H1 (cell line): ENCODE measurements at regions not wholly inside any gene's neighbourhood (a gene's known extent, or its start where the extent isn't known, plus 50 kb on each side); places are given as distances from the start of the nearest gene placed in this dataset.

Source experiments
- CTCF ChIA-PET: fragments of 300-600 bp; sonication (Branson Sonifier 250); formaldehyde crosslinking; loops from one replicate; lab custom pipeline; 2021; ENCODE audit not compliant: partially characterized antibody; lab: Charles Lee
- POLR2A ChIA-PET: fragments of 300-600 bp; sonication (Branson Sonifier 250); formaldehyde crosslinking; loops from one replicate; lab custom pipeline; 2021; ENCODE audit warnings: inconsistent platforms; ENCODE audit not compliant: partially characterized antibody; lab: Charles Lee
- DNase-seq, 2 experiments: peaks; one replicate each; pipeline versions ENCODE4 v3.0.0 to v3.0.0-alpha.2; 2010 to 2022; ENCODE audit warnings: low spot score in 2 of 2, low read depth in 1 of 2, mixed read lengths in 1 of 2
- FAIRE-seq: peaks from 2 replicates; lab custom pipeline; 2011; peaks lifted over from hg19 to GRCh38; lab: Jason Lieb, UNC
- H2AFZ ChIP-seq: 2 replicates; pipeline ENCODE4 v1.8.1; 2012; ENCODE audit warnings: low read length, inconsistent platforms
- H2AK5ac ChIP-seq: 2 replicates; pipeline ENCODE4 v1.6.1; 2013; ENCODE audit warnings: low read depth, low read length
- H2BK120ac ChIP-seq: replicated peaks from 2 replicates; pipeline ENCODE3; 2013; ENCODE audit warnings: low read depth, low read length, inconsistent platforms
- H2BK12ac ChIP-seq: 2 replicates; pipeline ENCODE4 v1.6.1; 2013; ENCODE audit warnings: low read depth, low read length
- H2BK15ac ChIP-seq: 2 replicates; pipeline ENCODE4 v1.6.1; 2013; ENCODE audit warnings: low read length
- H2BK20ac ChIP-seq: 2 replicates; pipeline ENCODE4 v1.6.1; 2013; ENCODE audit warnings: low read length
- H2BK5ac ChIP-seq: 2 replicates; pipeline ENCODE4 v1.6.1; 2013; ENCODE audit warnings: low read depth, low read length
- H3K14ac ChIP-seq: 2 replicates; pipeline ENCODE4 v1.6.1; 2013; ENCODE audit warnings: inconsistent platforms; ENCODE audit not compliant: insufficient read length
- H3K18ac ChIP-seq: 2 replicates; pipeline ENCODE4 v1.6.1; 2013; ENCODE audit warnings: low read length; ENCODE audit errors: extremely low read depth
- H3K23ac ChIP-seq: 2 replicates; pipeline ENCODE4 v1.6.1; 2013; ENCODE audit warnings: inconsistent platforms; ENCODE audit not compliant: insufficient read length
- H3K23me2 ChIP-seq: 2 replicates; pipeline ENCODE4 v1.6.1; 2013; ENCODE audit warnings: low read depth, low read length
- H3K27ac ChIP-seq: 2 replicates; pipeline ENCODE4 v1.6.1; 2011; ENCODE audit warnings: low read depth, low read length, inconsistent platforms
- H3K27me3 ChIP-seq, 4 experiments: replicated peaks in 1 of 4; 1 replicate in 1 of 4; 2 replicates in 3 of 4; pipeline versions ENCODE4 v1.6.1 to v1.8.1; 2011 to 2013; ENCODE audit warnings: low read length in 3 of 4, mild to moderate bottlenecking in 3 of 4, inconsistent platforms in 2 of 4, mixed read lengths in 2 of 4, moderate library complexity in 1 of 4; ENCODE audit not compliant: control insufficient read depth in 3 of 4, insufficient read depth in 3 of 4; ENCODE audit errors: extremely low read depth in 1 of 4
- H3K36me3 ChIP-seq, 4 experiments: 2 replicates each; pipeline versions ENCODE4 v1.6.1 to v1.8.1; 2011 to 2013; ENCODE audit warnings: mild to moderate bottlenecking in 4 of 4, low read length in 3 of 4, moderate library complexity in 2 of 4, control low read depth in 1 of 4, inconsistent platforms in 1 of 4; ENCODE audit not compliant: insufficient read depth in 4 of 4, control insufficient read depth in 2 of 4
- H3K4ac ChIP-seq: replicated peaks from 2 replicates; pipeline ENCODE3; 2013; ENCODE audit warnings: low read length, low read depth, mixed read lengths, inconsistent platforms; ENCODE audit not compliant: insufficient read length
- H3K4me1 ChIP-seq, 4 experiments: replicated peaks in 1 of 4; 1 replicate in 1 of 4; 2 replicates in 3 of 4; pipeline versions ENCODE4 v1.6.1 to v1.8.1; 2011 to 2013; ENCODE audit warnings: low read length in 3 of 4, inconsistent platforms in 2 of 4, mixed read lengths in 1 of 4; ENCODE audit not compliant: insufficient read depth in 4 of 4, control insufficient read depth in 3 of 4
- H3K4me2 ChIP-seq, 2 experiments: 2 replicates each; pipeline versions ENCODE4 v1.6.1 to v1.8.1; 2011 to 2013; ENCODE audit warnings: low read depth in 2 of 2, low read length in 2 of 2, control low read depth in 1 of 2, inconsistent platforms in 1 of 2, mild to moderate bottlenecking in 1 of 2; ENCODE audit not compliant: insufficient read depth in 1 of 2
- H3K4me3 ChIP-seq, 4 experiments: fragments of 200-600, 300-600 bp in 1 of 4; sonication (generic), shearing (Covaris generic), sonication (Bioruptor Twin) in 1 of 4; 2 replicates each; pipeline versions ENCODE4 v1.5.1 to v1.8.1; 2011 to 2016; ENCODE audit warnings: low read length in 4 of 4, low read depth in 3 of 4, control low read depth in 2 of 4, inconsistent platforms in 2 of 4, mild to moderate bottlenecking in 2 of 4, mixed read lengths in 1 of 4, moderate library complexity in 1 of 4; ENCODE audit not compliant: insufficient read depth in 2 of 4; ENCODE audit errors: extremely low read depth in 1 of 4
- H3K56ac ChIP-seq: replicated peaks from 2 replicates; pipeline ENCODE3; 2013; ENCODE audit warnings: low read depth, mild to moderate bottlenecking, mixed read lengths, low read length, inconsistent platforms; ENCODE audit not compliant: insufficient read length
- H3K79me1 ChIP-seq: 2 replicates; pipeline ENCODE4 v1.6.1; 2013; ENCODE audit warnings: low read depth, low read length, control low read depth
- H3K79me2 ChIP-seq, 2 experiments: 2 replicates each; pipeline versions ENCODE4 v1.6.1 to v1.8.1; 2012 to 2013; ENCODE audit warnings: low read length in 2 of 2, mild to moderate bottlenecking in 2 of 2, inconsistent platforms in 1 of 2; ENCODE audit not compliant: insufficient read depth in 2 of 2, control insufficient read depth in 1 of 2
- H3K9ac ChIP-seq, 4 experiments: replicated peaks in 1 of 4; 1 replicate in 1 of 4; 2 replicates in 3 of 4; pipeline versions ENCODE4 v1.6.1 to v1.8.1; 2011 to 2013; ENCODE audit warnings: low read depth in 3 of 4, low read length in 3 of 4, control low read depth in 2 of 4, mild to moderate bottlenecking in 2 of 4, moderate library complexity in 2 of 4, inconsistent platforms in 1 of 4; ENCODE audit errors: extremely low read depth in 1 of 4
- H3K9me3 ChIP-seq, 2 experiments: 2 replicates each; pipeline versions ENCODE4 v1.6.1 to v1.8.1; 2012 to 2013; ENCODE audit warnings: mild to moderate bottlenecking in 2 of 2, moderate library complexity in 2 of 2, control low read depth in 1 of 2, inconsistent platforms in 1 of 2, low read depth in 1 of 2, low read length in 1 of 2, mixed read lengths in 1 of 2; ENCODE audit not compliant: insufficient read depth in 2 of 2
- H4K20me1 ChIP-seq, 2 experiments: replicated peaks in 1 of 2; 2 replicates each; pipeline versions ENCODE3 to v1.8.1; 2011 to 2013; ENCODE audit warnings: inconsistent platforms in 2 of 2, low read length in 2 of 2, mild to moderate bottlenecking in 1 of 2; ENCODE audit not compliant: insufficient read depth in 2 of 2, control insufficient read depth in 1 of 2
- H4K5ac ChIP-seq: 2 replicates; pipeline ENCODE4 v1.6.1; 2013; ENCODE audit warnings: low read length, low read depth, mixed read lengths, inconsistent platforms; ENCODE audit not compliant: insufficient read length
- H4K8ac ChIP-seq: 2 replicates; pipeline ENCODE4 v1.8.0; 2013; ENCODE audit warnings: mild to moderate bottlenecking, moderate library complexity, low read length, inconsistent platforms; ENCODE audit not compliant: insufficient read depth; ENCODE audit errors: extremely low read depth
- H4K91ac ChIP-seq: replicated peaks from 2 replicates; pipeline ENCODE3; 2013; ENCODE audit warnings: low read length, mixed read lengths, inconsistent platforms; ENCODE audit not compliant: insufficient read length
- ASH2L ChIP-seq: fragments of 200-600, 300-600 bp; sonication (generic); IDR thresholded peaks from one replicate; pipeline ENCODE4 v1.7.1; 2017; ENCODE audit warnings: low read length
- EZH2 ChIP-seq: fragments of 200-600 bp; sonication (generic); IDR thresholded peaks from 2 replicates; pipeline ENCODE4 v1.7.1; 2012; ENCODE audit warnings: low read depth, mild to moderate bottlenecking, moderate library complexity, low read length, inconsistent platforms; ENCODE audit not compliant: severe bottlenecking
- FOSL1 ChIP-seq: IDR thresholded peaks from 2 replicates; pipeline ENCODE4 v1.6.1; 2011; ENCODE audit warnings: mild to moderate bottlenecking, low read depth, low read length, moderate library complexity; ENCODE audit not compliant: insufficient read depth
- GABPA ChIP-seq: IDR thresholded peaks from 2 replicates; pipeline ENCODE4 v1.6.1; 2011; ENCODE audit warnings: mild to moderate bottlenecking, low read length, moderate library complexity, borderline replicate concordance; ENCODE audit not compliant: insufficient read depth
- HDAC6 ChIP-seq: IDR thresholded peaks from one replicate; pipeline ENCODE4 v1.7.1; 2012; ENCODE audit warnings: low read depth, mild to moderate bottlenecking, inconsistent platforms, low read length, moderate library complexity
- KDM4A ChIP-seq: IDR thresholded peaks from one replicate; pipeline ENCODE4 v1.7.1; 2012; ENCODE audit warnings: low read depth, mild to moderate bottlenecking, moderate library complexity, low read length, inconsistent platforms; ENCODE audit not compliant: severe bottlenecking
- MAFK ChIP-seq: IDR thresholded peaks from 2 replicates; pipeline ENCODE4 v1.6.1; 2012; ENCODE audit warnings: low read depth, mild to moderate bottlenecking, improper control_type of control experiment, low read length
- PHF8 ChIP-seq: fragments of 200-600 bp; sonication (generic); conservative IDR thresholded peaks from 2 replicates; pipeline ENCODE4 v1.7.1; 2012; ENCODE audit warnings: low read depth, mild to moderate bottlenecking, inconsistent platforms, low read length, moderate library complexity
- POLR2A ChIP-seq, 2 experiments: IDR thresholded peaks; 1 replicate in 1 of 2; 2 replicates in 1 of 2; pipeline ENCODE4 v1.6.1; 2011; ENCODE audit warnings: low read depth in 2 of 2, low read length in 2 of 2, mild to moderate bottlenecking in 2 of 2; ENCODE audit errors: control extremely low read depth in 1 of 2
- POU5F1 ChIP-seq: IDR thresholded peaks from 2 replicates; pipeline ENCODE4 v1.6.1; 2011; ENCODE audit warnings: low read depth, mild to moderate bottlenecking, low read length, moderate library complexity
- RFX5 ChIP-seq: IDR thresholded peaks from 2 replicates; pipeline ENCODE4 v1.6.1; 2011; ENCODE audit warnings: low read depth, low read length, improper control_type of control experiment, borderline replicate concordance
- SAP30 ChIP-seq: fragments of 300-600 bp; sonication (generic); IDR thresholded peaks from 2 replicates; pipeline ENCODE4 v1.7.1; 2012; ENCODE audit warnings: low read length, moderate library complexity, mild to moderate bottlenecking, inconsistent platforms; ENCODE audit not compliant: insufficient read depth, insufficient replicate concordance
- SP2 ChIP-seq: IDR thresholded peaks from 2 replicates; pipeline ENCODE4 v1.6.1; 2012; ENCODE audit warnings: mild to moderate bottlenecking, low read length, inconsistent platforms
- TCF12 ChIP-seq: IDR thresholded peaks from 2 replicates; pipeline ENCODE4 v1.6.1; 2011; ENCODE audit warnings: low read depth, mild to moderate bottlenecking, low read length
- TEAD4 ChIP-seq: IDR thresholded peaks from 2 replicates; pipeline ENCODE4 v1.6.1; 2012; ENCODE audit warnings: low read depth, low read length, inconsistent platforms, mixed read lengths
- TF ChIP-seq, protein P1 (sequence below): IDR thresholded peaks from 2 replicates; pipeline ENCODE4 v1.6.1; 2011; ENCODE audit warnings: low read depth, mild to moderate bottlenecking, low read length; ENCODE audit not compliant: insufficient read depth

DNA sequence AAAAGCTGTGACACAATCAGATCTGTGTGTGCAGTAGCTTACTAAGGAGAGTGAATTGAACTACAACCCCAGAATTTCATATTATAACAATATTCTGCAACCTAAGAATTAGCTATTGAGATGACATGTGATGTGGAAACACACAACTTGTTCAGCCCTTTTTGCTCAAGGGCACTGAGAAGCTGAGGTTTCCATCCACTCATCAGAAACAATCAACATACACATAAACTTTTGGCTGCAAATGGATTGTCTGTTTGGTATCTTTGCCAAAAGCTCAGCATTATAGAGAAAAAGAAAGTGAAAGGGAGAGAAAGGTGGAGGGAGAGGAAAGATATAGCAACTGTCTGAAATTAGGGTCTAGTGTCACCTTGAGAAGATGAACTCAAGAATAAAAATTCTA lies 117.2 kb upstream of the KLF7 start:
- no peaks in the 10 kb centered on the region for H3K79me2 ChIP-seq
- CTCF ChIA-PET = interaction anchor here (1.0 to 2.8 kb wide), 4 partner anchors 13 to 292 kb away, joined by 3 to 9 read pairs (median 3); no protein-coding TSS in a partner anchor
- TF ChIP-seq FOSL1 (no peak), TCF12 (no peak), EZH2 (no peak), POLR2A (IDR thresholded peaks at IDR 0.05; ENCODE audit: control extremely low read depth in 1 of 2, low read depth in 2 of 2, low read length in 2 of 2) (no peak), HDAC6 (no peak), POU5F1 (no peak), SP2 (no peak), MAFK (no peak), SAP30 (no peak), GABPA (no peak), PHF8 (no peak), ASH2L (no peak), TEAD4 (no peak), KDM4A (no peak), RFX5 (no peak)
- TF ChIP-seq, protein P1, sequence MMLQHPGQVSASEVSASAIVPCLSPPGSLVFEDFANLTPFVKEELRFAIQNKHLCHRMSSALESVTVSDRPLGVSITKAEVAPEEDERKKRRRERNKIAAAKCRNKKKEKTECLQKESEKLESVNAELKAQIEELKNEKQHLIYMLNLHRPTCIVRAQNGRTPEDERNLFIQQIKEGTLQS = no peak

More for the DNA sequence above, 117.2 kb upstream of the KLF7 start:
- Histone ChIP-seq H3K9ac (no peak overlapping the region), H3K4me2 (no peak overlapping the region), H2AFZ (no peak overlapping the region), H3K27me3 (no peaks in the 10 kb centered on the region), H2BK15ac (no peak overlapping the region), H3K79me1 (no peaks in the 10 kb centered on the region), H3K14ac (no peak overlapping the region), H3K4me1 (peaks cover 2 to 10% (median 5%) of the 10 kb centered on the region in 4 experiments; a peak in 3 of 7 replicates), H2AK5ac (no peak overlapping the region), H4K8ac (no peak overlapping the region), H3K23ac (no peak overlapping the region), H3K4me3 (no peak overlapping the region), H3K4ac (no peak overlapping the region), H3K9me3 (no peaks in the 10 kb centered on the region), H3K23me2 (no peaks in the 10 kb centered on the region), H4K91ac (no peak overlapping the region), H4K5ac (no peak overlapping the region), H4K20me1 (no peaks in the 10 kb centered on the region), H3K18ac (no peak overlapping the region), H2BK120ac (no peak overlapping the region), H2BK12ac (no peak overlapping the region), H3K27ac (no peak overlapping the region), H2BK20ac (no peak overlapping the region), H2BK5ac (no peak overlapping the region), H3K56ac (no peak overlapping the region), H3K36me3 (no peaks in the 10 kb centered on the region)
- POLR2A ChIA-PET = interaction anchor here (1.8 kb wide), 1 partner anchor 117 kb away, joined by 4 read pairs; the partner anchor contains the start of gene KLF7
- FAIRE-seq (no peak), DNase-seq (no peak)
